GM19043 (cell line): ENCODE measurements at regions not wholly inside any gene's neighbourhood (a gene's known extent, or its start where the extent isn't known, plus 50 kb on each side); places are given as distances from the start of the nearest gene placed in this dataset.
"Not testable (repeated sequence)": the region's sequence is repeated elsewhere in the genome, so short reads cannot be mapped to it uniquely, and the experiment has no call there.

Experiments
- ATAC-seq: cut with Tn5 transposase; IDR thresholded peaks from one replicate; pipeline ENCODE4 v1.9.1; 2021; ENCODE audit warnings: low read depth; ENCODE audit not compliant: unreplicated experiment

DNA sequence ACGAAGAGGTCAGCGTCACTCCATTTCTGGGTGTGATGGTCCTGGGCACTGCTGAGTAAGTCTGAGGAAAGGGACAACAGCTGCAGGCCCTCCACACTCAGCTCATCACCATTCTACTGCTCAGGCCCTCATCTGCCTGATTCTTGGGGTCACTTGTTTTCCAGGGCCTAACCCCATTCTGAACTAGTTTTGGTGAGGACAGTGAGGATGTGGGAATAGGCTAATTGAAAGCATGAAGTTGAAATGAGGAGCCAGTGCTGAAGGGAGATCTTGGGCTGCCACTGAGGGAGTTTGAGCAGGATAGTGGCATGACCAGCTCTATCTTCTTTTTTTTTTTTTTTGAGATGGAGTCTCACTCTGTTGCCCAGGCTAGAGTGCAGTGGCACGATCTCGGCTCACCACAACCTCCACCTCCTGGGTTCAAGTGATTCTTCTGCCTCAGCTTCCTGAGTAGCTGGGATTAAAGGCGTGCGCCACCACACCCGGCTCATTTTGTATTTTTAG, 155.7 kb downstream of the VEGFA start:
- ATAC-seq: not testable (repeated sequence)

DNA sequence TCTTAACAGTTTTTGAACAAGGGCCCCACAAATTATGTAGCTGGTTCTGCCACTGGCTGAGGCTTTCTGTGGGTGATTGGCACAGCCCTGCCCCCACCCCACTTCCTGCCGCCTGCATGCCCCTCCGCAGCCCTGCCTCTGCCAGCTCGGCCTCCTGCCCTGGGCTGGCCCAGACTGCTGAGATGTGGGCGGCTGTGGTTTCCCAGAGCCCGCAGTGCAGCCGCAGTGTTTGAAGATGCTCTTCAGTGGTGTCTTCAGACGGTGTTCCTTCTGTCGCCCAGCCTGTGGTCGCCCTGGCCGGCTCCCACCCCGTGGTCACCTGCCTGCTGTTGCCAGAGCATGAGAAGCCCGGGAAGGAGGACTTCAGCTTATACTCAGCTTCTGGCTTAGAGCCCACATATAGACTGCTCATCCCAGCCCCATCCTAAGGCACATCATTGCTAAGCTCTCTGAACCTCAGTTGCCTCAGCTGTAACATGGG, 154.3 kb downstream of the VEGFA start:
- no peak for ATAC-seq

DNA sequence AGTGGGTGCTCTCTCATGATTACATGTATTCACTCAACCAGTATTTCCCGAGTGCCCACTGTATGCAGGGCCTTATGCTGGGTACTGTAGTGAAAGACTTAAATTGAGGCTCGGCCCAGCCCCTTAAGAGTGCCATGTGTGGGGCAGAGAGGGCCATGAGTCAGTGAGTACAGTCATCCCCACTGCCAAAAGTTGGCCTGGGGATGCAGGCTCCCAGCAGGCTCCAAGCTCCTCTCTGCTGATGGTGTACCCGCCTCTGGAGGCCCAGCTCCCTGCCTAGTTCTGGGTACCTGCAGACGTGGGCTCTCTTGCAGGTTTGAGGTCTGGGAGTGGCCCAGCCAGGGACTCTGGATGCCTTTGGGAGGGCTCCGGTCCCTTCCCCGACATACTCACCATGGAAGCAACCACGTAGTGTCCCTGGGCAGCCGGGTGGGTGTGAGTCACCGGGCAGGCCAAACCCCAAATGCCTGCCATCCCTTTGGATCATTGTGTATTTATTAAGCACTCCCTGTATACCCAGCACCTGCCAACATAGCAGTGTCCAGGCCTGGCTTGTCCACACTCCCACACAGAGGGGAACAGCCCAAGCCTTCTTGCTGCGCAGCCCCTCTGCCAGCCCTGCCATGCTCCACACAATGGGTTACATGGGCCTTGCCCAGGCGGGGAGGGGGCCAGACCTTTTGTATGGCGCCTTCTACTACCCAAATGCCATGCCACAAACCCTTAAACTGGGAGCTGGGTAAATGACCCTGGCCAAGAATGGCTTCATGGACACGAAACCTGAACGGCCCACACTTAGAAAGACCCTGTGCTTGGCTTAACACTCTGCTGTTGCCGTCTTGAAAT, 153.6 kb downstream of the VEGFA start:
- ATAC-seq: no peak

DNA sequence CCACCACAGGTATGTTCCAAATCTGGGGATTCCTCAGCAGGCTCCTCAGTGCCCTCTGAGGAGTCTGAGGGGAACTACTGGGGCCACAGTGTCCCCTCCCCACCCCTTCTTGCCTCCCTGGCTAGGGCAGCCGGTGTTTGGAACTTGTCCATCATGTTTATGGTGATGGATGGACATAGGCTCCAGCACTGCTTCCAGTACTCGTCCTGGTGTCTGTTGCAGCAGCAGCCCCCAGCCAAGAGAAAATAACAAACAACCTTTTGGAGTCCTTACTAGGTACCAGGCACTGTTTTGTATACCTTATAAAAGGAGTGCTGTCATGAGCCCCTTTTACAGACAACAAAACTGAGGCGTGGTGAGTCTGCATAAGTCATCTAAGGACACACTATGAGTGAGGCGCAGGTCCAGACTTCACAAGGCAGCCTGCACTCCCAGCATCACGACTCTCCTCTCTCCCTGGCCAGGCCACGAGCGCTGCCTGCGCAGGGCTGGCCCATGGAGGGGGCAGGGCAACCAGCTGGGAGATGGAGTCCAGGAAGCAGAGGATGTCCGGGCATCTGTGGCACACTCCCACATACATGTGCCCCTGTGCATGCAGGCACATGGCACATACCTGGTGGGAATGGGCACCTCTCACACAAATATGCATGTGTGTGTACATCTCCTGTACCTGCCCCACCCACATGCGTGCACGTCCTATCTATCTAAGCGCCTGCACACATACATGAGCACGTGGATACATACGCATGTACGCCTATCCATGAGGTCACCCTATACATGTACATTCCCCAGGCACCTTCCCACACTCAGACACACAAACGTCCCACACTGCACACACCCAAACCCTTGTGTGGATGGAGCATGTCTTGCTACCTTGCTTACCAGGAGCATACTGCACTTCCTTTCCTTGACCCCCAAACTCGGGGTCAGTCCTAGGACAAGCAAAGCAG, 152.7 kb downstream of the VEGFA start:
- ATAC-seq: no peak

DNA sequence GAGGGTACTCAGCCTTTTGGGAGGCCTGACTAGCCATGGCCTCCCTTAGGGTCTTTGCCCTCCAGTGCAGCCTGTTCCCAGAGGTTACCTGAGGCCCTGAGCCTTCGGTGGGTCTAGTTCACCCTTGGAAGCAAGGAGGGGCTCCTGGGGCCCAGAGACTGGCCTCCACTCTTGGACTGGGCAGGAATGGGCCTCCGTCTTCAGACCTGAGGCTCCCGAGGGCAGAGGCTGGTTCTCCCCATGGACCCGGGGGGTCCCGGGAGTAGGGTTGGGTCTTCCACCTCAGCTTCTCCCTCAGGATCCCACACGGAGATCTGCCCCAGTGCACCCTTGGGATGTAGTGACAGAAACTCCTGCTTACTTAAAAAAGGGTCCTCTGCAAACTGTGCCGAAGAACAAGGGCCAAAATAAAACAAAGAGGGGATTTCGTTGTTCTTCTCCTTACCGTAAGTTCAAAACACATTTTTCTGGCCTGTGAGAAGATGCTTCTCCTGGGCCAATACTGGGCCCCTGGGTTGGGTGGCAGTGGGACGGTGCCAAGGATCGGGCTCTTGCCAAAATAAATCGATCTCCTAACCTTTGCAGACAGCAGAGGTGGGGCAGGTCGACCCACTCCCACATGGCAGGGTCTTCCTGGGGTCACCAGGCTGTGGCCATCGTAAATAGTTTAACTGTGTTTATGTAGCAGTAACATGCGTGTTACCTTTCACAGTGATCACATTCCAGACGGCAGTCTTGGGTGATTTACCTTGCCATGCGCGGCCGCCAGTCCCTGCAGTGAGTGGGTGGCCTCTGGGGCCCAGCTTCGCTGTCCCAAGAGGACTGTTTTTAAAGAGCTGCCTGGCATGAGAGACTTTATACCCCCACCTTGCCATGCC, 151.8 kb downstream of the VEGFA start:
- ATAC-seq: no peak

DNA sequence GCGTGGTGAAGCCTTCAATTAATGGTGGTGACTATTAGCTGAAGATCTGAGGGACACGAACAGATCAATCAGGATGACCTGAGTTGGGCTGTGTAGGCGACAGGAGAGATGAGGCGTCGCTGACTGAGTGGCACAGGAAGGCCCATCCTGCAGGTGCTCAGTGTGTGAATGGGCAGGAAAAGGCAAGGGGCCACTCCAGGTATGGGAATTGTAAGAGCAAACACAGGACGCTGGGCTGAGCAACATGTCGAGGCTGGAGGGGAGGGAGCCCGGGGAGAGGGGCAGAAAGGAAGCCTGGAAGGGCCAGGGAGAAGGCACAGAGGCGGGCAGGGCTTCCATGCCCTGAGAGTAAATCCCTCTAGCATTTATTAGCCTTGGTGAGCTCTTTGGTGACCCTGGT, 151.0 kb downstream of the VEGFA start:
- no peak for ATAC-seq

DNA sequence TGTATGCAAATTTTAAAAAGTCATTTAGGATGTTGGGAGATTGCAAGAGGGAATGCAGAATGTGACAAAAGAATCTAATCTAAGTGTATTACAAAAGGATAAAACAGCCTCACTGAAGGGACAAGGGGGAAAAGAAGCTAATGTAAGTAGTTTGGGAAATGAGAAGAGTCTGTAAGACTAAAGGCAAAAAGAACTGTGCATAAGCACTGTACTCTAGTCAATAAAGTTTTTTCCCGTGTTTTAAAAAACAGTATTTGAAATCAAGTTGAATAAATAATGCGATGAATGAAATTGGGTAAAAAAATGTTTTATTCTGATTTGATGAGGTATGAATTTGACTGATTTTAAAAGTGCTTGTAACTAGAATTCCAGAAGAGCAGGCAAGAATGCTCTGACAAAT, 149.8 kb downstream of the VEGFA start:
- ATAC-seq: no peak

DNA sequence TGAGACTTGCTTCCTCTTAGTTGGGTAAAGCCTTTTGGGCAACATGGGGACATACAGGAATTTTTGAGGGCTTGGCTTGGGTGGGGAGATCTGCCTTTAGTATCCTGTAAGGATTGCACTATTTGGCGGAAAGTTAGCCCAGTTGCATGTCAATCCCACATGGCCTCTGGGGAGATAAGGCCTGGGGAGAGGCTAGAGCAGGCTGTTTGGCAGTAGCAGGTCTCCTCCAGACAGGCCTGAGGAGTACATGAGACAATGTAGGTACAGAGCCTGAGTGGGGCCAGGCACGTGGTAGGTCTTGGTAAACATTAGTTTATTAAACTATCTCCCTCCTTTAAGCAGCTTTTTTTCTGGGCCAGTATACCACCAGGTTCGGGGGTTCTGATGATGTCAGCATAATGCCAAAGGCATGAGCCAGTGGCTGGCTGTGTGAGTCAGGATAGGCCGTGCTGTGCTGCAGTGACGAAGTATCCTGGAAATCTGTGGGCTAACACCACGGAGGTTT, 147.9 kb downstream of the VEGFA start:
- no peak for ATAC-seq

DNA sequence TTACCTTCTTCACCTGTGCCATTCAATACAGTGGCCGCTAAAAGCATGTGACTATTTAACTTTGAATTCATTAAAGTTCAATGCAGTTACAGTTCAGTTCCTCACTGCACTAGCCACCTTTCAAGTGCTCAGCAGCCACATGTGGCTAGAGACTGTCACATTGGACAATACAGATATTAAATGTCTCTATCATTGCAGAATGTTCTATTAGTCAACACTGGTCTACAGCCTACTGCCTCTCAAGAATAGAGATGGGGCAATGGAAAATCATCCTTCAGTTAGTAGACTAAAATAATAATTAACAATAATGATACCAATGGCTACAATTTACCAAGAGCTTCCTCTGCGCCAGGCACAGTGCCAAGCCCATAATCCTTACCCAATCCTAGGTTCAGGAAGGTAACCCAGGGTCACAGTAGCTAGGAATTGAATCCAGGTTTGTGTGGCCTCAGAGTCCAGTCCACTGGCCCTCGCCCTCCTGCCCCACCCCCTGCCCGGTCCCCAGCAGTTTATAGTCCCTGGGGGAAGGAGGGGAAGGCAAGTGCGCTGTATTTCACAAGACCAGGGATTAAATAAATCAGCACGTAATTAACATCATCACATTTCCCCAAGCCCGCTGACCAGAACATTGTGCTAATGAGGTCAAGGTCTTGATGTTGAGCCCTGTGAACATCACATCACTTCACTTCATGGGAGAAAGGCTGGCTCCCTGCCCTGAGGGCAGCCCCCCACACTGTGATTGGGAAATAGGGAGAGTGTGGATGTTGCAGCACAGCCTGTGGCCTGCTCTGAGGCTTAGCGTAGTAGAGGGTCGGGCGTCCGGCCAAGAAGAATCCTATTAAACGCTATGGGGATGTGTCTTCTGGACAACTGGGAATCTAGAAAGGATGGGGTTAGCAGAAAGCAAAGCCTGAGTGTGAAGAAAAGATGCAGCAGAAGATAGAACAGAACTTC, 147.2 kb downstream of the VEGFA start:
- no peak for ATAC-seq

DNA sequence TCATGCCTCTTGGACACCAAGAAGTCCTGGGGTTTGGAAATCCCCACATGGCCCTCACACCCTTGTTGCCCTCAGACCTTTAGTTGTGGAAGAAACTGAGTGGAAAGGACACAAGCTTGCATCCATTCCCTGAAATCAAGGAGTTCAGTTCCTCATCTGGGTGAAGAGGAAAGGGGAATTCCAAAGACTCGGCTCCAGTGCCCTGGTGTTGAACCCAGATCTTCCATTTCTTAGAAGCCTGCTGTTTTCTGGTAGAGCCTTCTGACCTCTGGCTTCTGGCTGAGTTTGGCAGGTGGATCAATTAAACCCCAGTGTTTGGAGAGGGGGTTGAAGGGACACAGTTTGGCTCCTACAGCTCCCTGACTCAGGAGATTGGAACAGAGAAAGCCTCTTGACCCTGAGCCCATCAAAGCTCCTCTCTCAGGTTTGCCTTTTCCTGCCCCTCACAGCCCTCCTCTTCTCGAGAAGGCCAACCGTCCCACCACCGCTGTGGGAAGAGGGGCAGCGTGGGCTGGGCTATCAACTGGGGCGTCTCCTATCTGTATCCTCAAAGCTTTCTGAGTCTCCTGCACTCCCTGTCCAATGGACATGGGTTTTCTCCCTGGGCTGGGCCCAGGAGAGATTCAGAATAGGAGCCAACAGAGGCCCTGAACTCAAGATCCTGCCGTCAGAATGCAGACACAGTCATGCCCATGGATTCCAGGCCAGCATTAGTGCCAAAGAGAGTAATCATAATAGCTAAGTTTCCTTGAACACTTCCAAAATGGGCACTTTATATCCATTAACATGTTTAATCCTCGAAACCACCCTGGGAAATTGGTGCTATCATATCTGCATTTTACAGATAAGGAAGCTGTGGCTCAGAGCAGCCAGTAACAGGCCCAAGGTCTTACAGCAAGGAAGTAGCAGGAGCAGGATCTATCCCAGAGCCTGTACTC, 146.2 kb downstream of the VEGFA start:
- ATAC-seq: no peak

DNA sequence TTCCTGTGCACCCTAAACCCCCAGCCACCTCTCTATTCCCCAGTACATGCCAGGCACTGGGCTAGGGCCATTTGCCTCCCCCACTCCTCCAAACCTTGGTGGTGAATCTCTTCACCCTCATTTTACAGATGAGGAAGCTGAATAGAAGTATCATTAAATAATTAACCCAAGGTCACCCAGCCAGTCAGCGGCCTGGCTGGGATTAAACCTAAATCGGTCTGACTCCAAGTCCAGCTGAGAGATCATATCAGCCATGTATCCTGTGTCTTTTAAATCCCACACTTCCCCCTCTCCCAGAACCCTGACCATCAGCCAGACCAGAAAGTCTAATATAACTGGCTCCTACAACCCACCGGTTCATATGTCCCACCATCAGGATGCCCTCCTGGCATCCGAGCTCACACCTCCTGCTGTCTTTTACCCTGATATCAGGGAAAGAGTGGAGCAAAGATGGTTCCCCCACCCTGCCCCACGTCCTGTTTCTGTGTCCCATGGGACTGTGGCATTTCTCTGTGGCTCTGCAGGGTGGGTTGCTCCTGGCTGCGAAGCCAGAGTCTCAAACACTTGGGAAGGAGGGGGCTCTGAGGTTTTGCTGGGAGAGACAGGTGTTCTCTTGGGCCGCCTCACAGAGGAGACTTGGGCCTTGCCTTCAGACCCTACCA, 145.3 kb downstream of the VEGFA start:
- ATAC-seq: no peak

DNA sequence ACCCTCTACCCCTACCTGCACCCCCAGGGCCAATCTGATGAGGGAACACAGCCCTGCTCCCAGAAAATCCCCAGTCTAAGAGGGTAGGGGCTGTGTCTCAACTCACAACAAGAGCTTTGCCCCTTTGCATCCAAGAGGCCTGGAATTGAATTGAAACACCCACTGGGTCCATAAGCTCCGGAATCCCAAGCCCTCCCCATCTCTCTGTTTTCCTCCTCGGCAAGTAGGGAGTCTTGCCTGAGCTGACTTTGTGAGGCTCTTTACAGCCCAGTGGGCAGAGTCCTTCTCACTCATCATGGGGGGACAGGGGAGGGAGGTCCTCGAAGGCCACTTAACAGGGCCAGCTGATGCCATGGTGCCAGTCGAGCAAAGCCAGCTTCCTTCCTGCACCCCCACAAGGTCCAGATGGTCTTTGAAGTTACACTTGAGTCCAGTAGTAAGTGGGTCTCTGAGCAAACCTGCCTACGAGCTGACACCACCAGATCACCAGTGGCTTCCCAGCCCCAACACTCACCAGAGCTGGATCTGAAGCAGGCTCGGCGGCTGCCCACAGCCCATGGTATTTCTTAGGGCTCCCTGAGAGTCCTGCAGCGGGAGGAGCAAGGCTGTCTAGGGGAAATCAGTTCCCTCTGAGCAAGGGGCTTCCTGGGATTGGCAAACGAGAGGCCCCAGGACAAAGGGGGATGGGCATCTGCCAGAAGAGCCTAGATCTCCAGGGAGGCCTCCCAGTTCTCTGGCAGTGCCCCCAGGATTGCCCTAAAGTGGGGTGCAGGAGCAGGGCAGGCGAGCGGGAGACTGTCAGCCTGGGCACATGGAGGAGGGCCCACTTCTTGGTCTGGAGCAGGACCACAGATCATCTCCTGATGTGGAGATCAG, 144.5 kb downstream of the VEGFA start:
- ATAC-seq: no peak

DNA sequence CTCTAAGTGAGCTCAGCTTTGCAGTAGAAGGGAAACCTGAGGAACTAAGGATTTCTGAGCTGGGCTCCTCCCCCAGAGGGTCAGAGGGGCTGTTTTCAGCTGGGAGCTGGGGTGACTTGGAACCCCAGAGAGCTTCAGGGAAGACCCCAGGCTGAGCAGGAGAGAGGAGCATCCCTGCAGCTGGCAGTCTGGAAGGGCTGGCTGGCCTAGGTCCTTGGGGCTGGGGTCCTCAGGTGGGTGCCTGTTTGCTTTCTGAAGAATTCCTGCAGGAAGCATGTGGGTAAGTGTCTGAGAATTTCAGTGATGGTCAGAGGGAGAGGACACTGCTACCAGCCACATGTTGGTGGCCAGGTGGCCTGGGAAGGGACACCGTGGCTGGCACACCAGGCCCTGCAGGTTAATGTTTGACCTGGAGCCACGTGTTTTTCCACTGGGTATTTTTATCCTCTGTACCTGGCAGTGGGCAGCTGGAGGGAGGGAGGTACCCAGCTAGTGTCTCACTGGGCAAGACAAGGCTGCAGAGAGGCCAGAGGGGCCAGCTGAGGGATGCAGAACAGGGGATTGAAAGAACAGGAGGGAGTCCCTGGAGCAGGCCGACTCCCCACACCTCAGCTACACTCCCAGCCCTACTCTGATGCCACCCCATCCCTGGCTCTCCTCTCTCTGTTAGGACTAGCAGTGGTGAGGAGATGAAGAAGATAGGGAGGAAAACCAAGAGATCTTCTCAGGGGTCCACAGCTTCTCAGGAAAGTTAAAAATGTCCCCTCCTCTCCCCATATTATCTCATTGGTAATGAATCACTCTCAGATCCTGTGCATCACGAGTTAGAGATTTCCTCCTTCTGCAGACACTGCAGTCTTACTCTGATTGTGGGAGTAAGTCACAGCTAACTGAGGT, 143.6 kb downstream of the VEGFA start:
- no peak for ATAC-seq

DNA sequence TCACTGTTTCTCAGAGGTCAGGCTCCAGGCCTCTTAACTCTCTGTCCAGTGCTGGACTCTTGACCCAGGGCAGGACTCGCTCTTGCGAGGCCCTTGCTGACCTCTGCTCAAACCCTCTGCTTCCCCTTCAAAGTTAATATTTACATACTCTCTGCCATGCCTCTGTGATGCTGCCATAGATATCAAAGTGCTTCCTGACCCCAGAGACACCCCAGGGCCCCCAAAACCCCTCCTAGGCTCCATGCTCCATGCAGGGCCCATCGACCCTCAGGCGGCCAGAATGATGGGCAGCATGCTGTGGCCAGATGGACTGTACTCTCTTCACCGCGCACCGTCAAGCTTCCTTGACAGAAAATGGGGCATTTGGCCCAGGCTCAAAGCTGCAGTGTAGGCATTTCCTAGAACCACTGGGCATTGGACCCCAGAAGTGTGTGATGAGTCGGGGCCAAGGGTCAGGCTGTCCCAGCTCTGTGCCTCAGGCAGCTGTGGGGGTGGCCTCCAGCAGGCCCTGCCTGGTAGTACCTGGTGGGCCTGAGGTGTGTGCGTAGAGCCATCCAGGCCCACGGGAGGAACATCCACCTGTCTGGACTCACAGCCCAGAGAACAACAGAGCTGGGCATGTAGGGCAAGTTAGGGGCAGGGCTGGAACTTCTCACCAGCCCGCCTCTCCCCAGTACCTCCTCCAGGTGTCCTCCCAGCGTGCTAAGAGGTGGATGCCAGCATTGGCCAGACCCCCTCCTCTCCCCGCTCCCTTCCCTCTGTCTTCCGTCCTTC, 142.8 kb downstream of the VEGFA start:
- ATAC-seq: no peak

DNA sequence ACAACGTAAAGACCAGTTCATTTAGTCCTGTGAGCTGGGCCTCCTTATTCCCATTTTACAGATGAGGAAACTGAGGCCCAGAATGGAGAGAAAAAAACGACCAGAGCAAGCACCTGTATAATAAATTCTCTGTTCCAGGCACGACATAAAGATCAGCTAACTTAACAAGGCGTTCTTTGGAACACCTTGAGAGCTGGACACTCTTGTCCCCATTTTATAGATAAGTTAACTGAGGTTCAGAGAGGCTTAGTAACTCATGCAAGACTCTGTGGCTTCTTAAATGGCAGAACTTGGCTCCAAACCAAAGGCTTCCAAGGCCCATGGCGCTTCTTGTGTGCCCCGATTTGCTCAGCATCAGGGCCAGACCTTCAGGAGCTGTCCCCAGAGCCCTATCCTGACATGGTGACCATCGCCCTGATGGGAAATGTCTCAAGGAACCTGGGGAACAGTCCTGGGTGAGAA, 142.1 kb downstream of the VEGFA start:
- ATAC-seq: no peak
